Effector memory CD4-positive, alpha-beta T cell (primary cell): ENCODE measurements at regions not wholly inside any gene's neighbourhood (a gene's known extent, or its start where the extent isn't known, plus 50 kb on each side); places are given as distances from the start of the nearest gene placed in this dataset.

ENCODE experiments used
- DNase-seq, 3 donors: peaks; one replicate each; pipeline ENCODE4 v3.0.0-alpha.2; 2020
- H3K27ac ChIP-seq: 2 replicates; pipeline ENCODE4 v1.7.0; 2013; ENCODE audit warnings: mild to moderate bottlenecking, low read length, moderate library complexity; ENCODE audit not compliant: insufficient read depth, poor library complexity, severe bottlenecking
- H3K27me3 ChIP-seq: replicated peaks from 2 replicates; pipeline ENCODE4 v1.7.0; 2013; ENCODE audit warnings: mild to moderate bottlenecking, low read length; ENCODE audit not compliant: insufficient read depth, control insufficient read depth, poor library complexity, severe bottlenecking
- H3K36me3 ChIP-seq: 2 replicates; pipeline ENCODE4 v1.7.0; 2013; ENCODE audit warnings: mild to moderate bottlenecking, low read length, moderate library complexity; ENCODE audit not compliant: control insufficient read depth, insufficient read depth
- H3K4me1 ChIP-seq: 2 replicates; pipeline ENCODE4 v1.7.0; 2013; ENCODE audit warnings: low read length, mild to moderate bottlenecking; ENCODE audit not compliant: control insufficient read depth, insufficient read depth, poor library complexity, severe bottlenecking
- H3K4me3 ChIP-seq: 2 replicates; pipeline ENCODE4 v1.7.0; 2013; ENCODE audit warnings: low read length, low read depth, mild to moderate bottlenecking; ENCODE audit not compliant: insufficient read depth, poor library complexity, severe bottlenecking
- H3K9me3 ChIP-seq: 2 replicates; pipeline ENCODE4 v1.7.0; 2013; ENCODE audit warnings: mild to moderate bottlenecking, low read length, moderate library complexity; ENCODE audit not compliant: control insufficient read depth

- H3K27ac ChIP-seq: no peak overlapping the region
- H3K27me3 ChIP-seq: no peaks in the 10 kb centered on the region
- no peak overlapping the region for H3K4me3 ChIP-seq
- peaks cover 6% of the 10 kb centered on the region for H3K9me3 ChIP-seq
- no peak for DNase-seq
- H3K36me3 ChIP-seq: no peaks in the 10 kb centered on the region
- no peaks in the 10 kb centered on the region for H3K4me1 ChIP-seq
Observed at GRCh38 chr2:42872721-42873120, 80.3 kb upstream of the HAAO start.

GRCh38 chr2:42871372-42871771 is 79.0 kb upstream of the HAAO start:
- no peaks in the 10 kb centered on the region for H3K27me3 ChIP-seq
- DNase-seq: no peak
- peaks cover 6% of the 10 kb centered on the region for H3K9me3 ChIP-seq
- no peaks in the 10 kb centered on the region for H3K36me3 ChIP-seq
- no peak overlapping the region for H3K27ac ChIP-seq
- H3K4me3 ChIP-seq: no peak overlapping the region
- no peaks in the 10 kb centered on the region for H3K4me1 ChIP-seq

DNA sequence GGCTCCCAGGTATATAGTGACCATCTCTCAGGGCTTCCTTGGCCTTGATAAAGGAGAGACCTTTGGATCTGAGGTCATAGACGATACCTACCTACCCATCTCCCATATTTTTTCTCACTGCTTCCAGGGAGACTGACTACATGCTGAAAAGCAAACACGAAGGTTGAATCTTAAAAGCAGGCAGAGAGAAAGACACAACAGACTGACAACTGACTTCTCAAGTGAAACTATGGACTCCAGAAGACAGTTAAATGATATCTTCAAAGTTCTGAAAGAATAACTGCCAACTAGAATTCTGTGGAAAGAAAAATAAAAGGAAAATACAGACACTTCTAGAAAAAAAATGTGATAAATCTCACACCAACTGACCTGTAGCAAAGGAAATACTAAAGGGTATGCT is 76.5 kb upstream of the HAAO start:
- H3K27me3 ChIP-seq: no peaks in the 10 kb centered on the region
- no peak for DNase-seq
- H3K4me1 ChIP-seq: no peaks in the 10 kb centered on the region
- no peaks in the 10 kb centered on the region for H3K36me3 ChIP-seq
- H3K4me3 ChIP-seq: no peak overlapping the region
- no peak overlapping the region for H3K27ac ChIP-seq
- peaks cover 6% of the 10 kb centered on the region for H3K9me3 ChIP-seq

- Histone ChIP-seq H3K4me3 (no peak overlapping the region), H3K36me3 (no peaks in the 10 kb centered on the region), H3K27ac (no peak overlapping the region)
Observed at GRCh38 chr2:42868096-42868495, 75.7 kb upstream of the HAAO start.

GRCh38 chr2:42867093-42868065 is 75.0 kb upstream of the HAAO start:
- H3K4me1 ChIP-seq: no peaks in the 10 kb centered on the region
- DNase-seq: no peak
- H3K36me3 ChIP-seq: no peaks in the 10 kb centered on the region
- peaks cover 6% of the 10 kb centered on the region for H3K9me3 ChIP-seq
- no peak overlapping the region for H3K27ac ChIP-seq
- no peak overlapping the region for H3K4me3 ChIP-seq
- no peaks in the 10 kb centered on the region for H3K27me3 ChIP-seq

More at GRCh38 chr2:42868096-42868495, 75.7 kb upstream of the HAAO start:
- Histone ChIP-seq H3K4me1 (no peaks in the 10 kb centered on the region), H3K27me3 (no peaks in the 10 kb centered on the region), H3K9me3 (peaks cover 6% of the 10 kb centered on the region)
- no peak for DNase-seq

GRCh38 chr2:42865884-42866881 is 73.8 kb upstream of the HAAO start:
- H3K4me3 ChIP-seq: no peak overlapping the region
- H3K36me3 ChIP-seq: no peaks in the 10 kb centered on the region
- H3K27me3 ChIP-seq: no peaks in the 10 kb centered on the region
- H3K9me3 ChIP-seq: peaks cover 6% of the 10 kb centered on the region
- DNase-seq: no peak
- H3K4me1 ChIP-seq: no peaks in the 10 kb centered on the region
- no peak overlapping the region for H3K27ac ChIP-seq

DNA sequence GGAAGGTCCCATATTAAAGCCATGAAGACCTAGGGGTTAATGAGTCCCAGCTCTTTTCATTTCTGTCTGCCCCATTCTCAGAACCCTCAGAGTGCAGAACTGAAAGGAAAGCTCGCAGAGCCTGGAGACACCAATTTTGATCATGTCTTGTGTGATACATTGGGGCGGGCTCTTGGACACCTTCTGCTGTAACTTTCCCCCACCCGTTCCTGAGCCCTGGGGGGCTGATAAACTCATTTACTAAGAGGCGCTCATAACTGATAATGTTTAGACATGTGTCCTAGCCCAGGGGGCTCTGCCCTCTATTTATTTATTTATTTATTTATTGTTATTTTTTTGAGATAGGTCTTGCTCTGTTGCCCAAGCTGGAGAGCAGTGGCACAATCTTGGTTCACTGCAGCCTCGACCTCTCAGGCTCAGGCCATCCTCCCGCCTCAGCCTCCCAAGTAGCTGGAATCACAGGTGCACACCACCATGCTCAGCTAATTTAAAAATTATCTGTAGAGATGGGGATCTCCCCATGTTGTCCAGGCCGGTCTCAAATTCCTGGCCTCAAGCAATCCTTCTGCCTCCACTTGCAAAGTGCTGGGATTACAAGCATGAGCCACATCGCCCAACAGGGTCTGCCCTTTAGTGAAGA is 72.4 kb upstream of the HAAO start:
- H3K36me3 ChIP-seq: no peaks in the 10 kb centered on the region
- DNase-seq: no peak
- no peak overlapping the region for H3K4me3 ChIP-seq
- H3K4me1 ChIP-seq: no peaks in the 10 kb centered on the region
- peaks cover 6% of the 10 kb centered on the region for H3K9me3 ChIP-seq
- H3K27me3 ChIP-seq: no peaks in the 10 kb centered on the region
- H3K27ac ChIP-seq: no peak overlapping the region

DNA sequence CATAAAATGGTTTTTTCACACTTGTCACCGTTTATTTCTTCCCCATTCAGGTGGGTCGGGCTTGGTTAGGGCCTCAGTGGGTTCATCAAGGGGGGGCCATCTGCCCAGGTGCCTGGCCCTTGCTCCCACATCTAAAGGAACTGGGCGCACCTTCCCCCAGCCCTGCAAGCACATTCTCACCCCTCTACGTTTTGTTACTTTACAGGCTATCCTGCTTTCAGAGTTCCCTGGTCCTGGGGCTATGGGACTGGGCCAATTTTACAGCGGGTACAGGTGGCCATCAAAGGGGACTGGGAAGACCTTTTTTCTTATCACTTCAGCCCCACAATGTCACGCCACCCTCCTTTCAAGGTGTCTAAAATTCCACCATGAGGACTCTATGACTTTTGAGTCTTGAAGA is 71.8 kb upstream of the HAAO start:
- Histone ChIP-seq H3K27me3 (no peaks in the 10 kb centered on the region), H3K36me3 (no peaks in the 10 kb centered on the region), H3K4me3 (no peak overlapping the region), H3K4me1 (no peaks in the 10 kb centered on the region), H3K27ac (no peak overlapping the region), H3K9me3 (peaks cover 6% of the 10 kb centered on the region)
- no peak for DNase-seq

DNA sequence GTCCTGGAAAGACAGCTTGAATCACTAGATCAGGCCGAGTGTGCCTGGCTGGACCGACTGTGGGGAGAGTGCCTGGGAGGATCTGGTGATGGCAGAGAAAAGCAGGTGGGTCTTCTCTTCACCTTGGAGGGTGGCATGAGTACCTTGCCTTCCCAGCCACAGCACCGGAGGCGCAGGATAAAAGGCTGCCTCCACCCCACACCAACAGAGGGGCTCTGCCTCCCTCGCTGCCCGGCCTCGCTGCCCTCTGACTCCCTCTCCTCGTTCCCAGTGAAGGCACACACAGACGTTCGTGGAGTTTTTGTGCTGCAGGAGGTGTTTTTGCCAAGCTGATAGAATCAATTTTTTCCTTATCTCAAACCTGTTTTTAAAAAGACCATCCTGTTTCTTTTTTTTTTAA is 71.4 kb upstream of the HAAO start:
- DNase-seq: no peak
- Histone ChIP-seq H3K4me1 (no peaks in the 10 kb centered on the region), H3K4me3 (no peak overlapping the region), H3K27ac (no peak overlapping the region), H3K36me3 (no peaks in the 10 kb centered on the region), H3K27me3 (no peaks in the 10 kb centered on the region), H3K9me3 (peaks cover 5% of the 10 kb centered on the region)
